CD14-positive monocyte (primary cell): ENCODE measurements at regions not wholly inside any gene's neighbourhood (a gene's known extent, or its start where the extent isn't known, plus 50 kb on each side); places are given as distances from the start of the nearest gene placed in this dataset.

Experiments used
- DNase-seq, 3 donors: peaks; one replicate each; pipeline ENCODE4 v3.0.0-alpha.2; 2011 to 2022
- H2AFZ ChIP-seq: 2 replicates; pipeline ENCODE4 v1.6.0; 2012; ENCODE audit warnings: mild to moderate bottlenecking, low read depth, low read length, inconsistent platforms; ENCODE audit not compliant: insufficient read depth, poor library complexity, severe bottlenecking
- H3K27ac ChIP-seq, 2 donors: 1 replicate in 1 of 2; 2 replicates in 1 of 2; pipeline ENCODE4 v1.5.1; 2012 to 2013; ENCODE audit warnings: low read length in 2 of 2, control low read depth in 1 of 2, inconsistent platforms in 1 of 2, low read depth in 1 of 2, mild to moderate bottlenecking in 1 of 2
- H3K27me3 ChIP-seq, 2 donors: one replicate each; pipeline versions ENCODE4 v1.6.0 to v1.6.1; 2011 to 2013; ENCODE audit warnings: low read length in 2 of 2; ENCODE audit not compliant: control insufficient read depth in 2 of 2, insufficient read depth in 2 of 2
- H3K36me3 ChIP-seq, 2 donors: replicated peaks in 1 of 2; 1 replicate in 1 of 2; 2 replicates in 1 of 2; pipeline versions ENCODE4 v1.5.1 to v1.6.1; 2012 to 2013; ENCODE audit warnings: low read length in 2 of 2, control low read depth in 1 of 2, inconsistent platforms in 1 of 2, mild to moderate bottlenecking in 1 of 2; ENCODE audit not compliant: insufficient read depth in 2 of 2, control insufficient read depth in 1 of 2
- H3K4me1 ChIP-seq, 2 donors: 1 replicate in 1 of 2; 2 replicates in 1 of 2; pipeline versions ENCODE4 v1.5.1 to v1.6.1; 2012 to 2013; ENCODE audit warnings: low read length in 2 of 2, control low read depth in 1 of 2, inconsistent platforms in 1 of 2, mild to moderate bottlenecking in 1 of 2, moderate library complexity in 1 of 2; ENCODE audit not compliant: insufficient read depth in 2 of 2, control insufficient read depth in 1 of 2
- H3K4me2 ChIP-seq: replicated peaks from 2 replicates; pipeline ENCODE3; 2012; ENCODE audit warnings: low read length, moderate library complexity, mild to moderate bottlenecking; ENCODE audit not compliant: poor library complexity, severe bottlenecking; ENCODE audit errors: extremely low read depth
- H3K4me3 ChIP-seq, 3 experiments: fragments of 200-600 bp in 1 of 3; sonication (generic) in 1 of 3; replicated peaks in 1 of 3; 1 replicate in 2 of 3; 2 replicates in 1 of 3; pipeline ENCODE4 v1.5.1; 2011 to 2013; ENCODE audit warnings: low read length in 3 of 3, mild to moderate bottlenecking in 3 of 3, control low read depth in 2 of 3, low read depth in 2 of 3, inconsistent platforms in 1 of 3, moderate library complexity in 1 of 3
- H3K79me2 ChIP-seq: 2 replicates; pipeline ENCODE4 v1.6.0; 2012; ENCODE audit warnings: mild to moderate bottlenecking, control low read depth, inconsistent platforms, low read length, moderate library complexity; ENCODE audit not compliant: insufficient read depth
- H3K9ac ChIP-seq: 2 replicates; pipeline ENCODE4 v1.6.0; 2017; ENCODE audit warnings: low read length, mild to moderate bottlenecking; ENCODE audit not compliant: insufficient read depth, poor library complexity, severe bottlenecking
- H3K9me3 ChIP-seq, 2 donors: replicated peaks in 1 of 2; 1 replicate in 1 of 2; 2 replicates in 1 of 2; pipeline versions ENCODE4 v1.5.1 to v1.6.1; 2012 to 2013; ENCODE audit warnings: low read length in 2 of 2, control low read depth in 1 of 2; ENCODE audit not compliant: control insufficient read depth in 1 of 2, insufficient read depth in 1 of 2
- H4K20me1 ChIP-seq: 2 replicates; pipeline ENCODE4 v1.6.0; 2012; ENCODE audit warnings: mild to moderate bottlenecking, low read length, control low read depth, moderate library complexity; ENCODE audit not compliant: insufficient read depth
- H3K27ac Mint-ChIP-seq, 7 donors: one replicate each; pipeline ENCODE4 v1.8.0; 2020; ENCODE audit warnings: mild to moderate bottlenecking in 7 of 7, mixed read lengths in 7 of 7, moderate library complexity in 6 of 7, inconsistent platforms in 2 of 7
- H3K27me3 Mint-ChIP-seq, 3 donors: one replicate each; pipeline ENCODE4 v1.8.0; 2021 to 2022; ENCODE audit warnings: low read depth in 3 of 3, mild to moderate bottlenecking in 3 of 3, mixed read lengths in 3 of 3, moderate library complexity in 3 of 3, inconsistent platforms in 1 of 3
- H3K36me3 Mint-ChIP-seq, 2 donors: one replicate each; pipeline ENCODE4 v1.8.0; 2020; ENCODE audit warnings: mixed read lengths in 2 of 2, inconsistent platforms in 1 of 2, mild to moderate bottlenecking in 1 of 2
- H3K4me1 Mint-ChIP-seq: one replicate; pipeline ENCODE4 v1.8.0; 2020; ENCODE audit warnings: mild to moderate bottlenecking, mixed read lengths
- H3K4me3 Mint-ChIP-seq, 2 donors: one replicate each; pipeline ENCODE4 v1.8.0; 2020; ENCODE audit warnings: mild to moderate bottlenecking in 2 of 2, mixed read lengths in 2 of 2, moderate library complexity in 1 of 2
- H3K9me3 Mint-ChIP-seq, 7 donors: one replicate each; pipeline ENCODE4 v1.8.0; 2020 to 2022; ENCODE audit warnings: mixed read lengths in 7 of 7, mild to moderate bottlenecking in 6 of 7, moderate library complexity in 6 of 7, inconsistent platforms in 2 of 7
- WGBS: methylation state at CpG from one replicate; pipeline ENCODE4 v1.1.5; 2013; ENCODE audit warnings: missing lambda C conversion rate; ENCODE audit not compliant: insufficient coverage; 5-methylcytosine and 5-hydroxymethylcytosine counted together
- intact Hi-C, 2 donors: fragments of 100-400 bp; cut with micrococcal nuclease; formaldehyde crosslinking; loops; one replicate each; pipeline versions ENCODE4 v1.15.0 to v1.15.1; 2023
- TF ChIP-seq, protein P1 (sequence below): fragments of 200-600 bp; IDR thresholded peaks from one replicate; pipeline ENCODE4 v1.8.0; 2022; ENCODE audit warnings: antibody characterized with exemption, mild to moderate bottlenecking

DNA sequence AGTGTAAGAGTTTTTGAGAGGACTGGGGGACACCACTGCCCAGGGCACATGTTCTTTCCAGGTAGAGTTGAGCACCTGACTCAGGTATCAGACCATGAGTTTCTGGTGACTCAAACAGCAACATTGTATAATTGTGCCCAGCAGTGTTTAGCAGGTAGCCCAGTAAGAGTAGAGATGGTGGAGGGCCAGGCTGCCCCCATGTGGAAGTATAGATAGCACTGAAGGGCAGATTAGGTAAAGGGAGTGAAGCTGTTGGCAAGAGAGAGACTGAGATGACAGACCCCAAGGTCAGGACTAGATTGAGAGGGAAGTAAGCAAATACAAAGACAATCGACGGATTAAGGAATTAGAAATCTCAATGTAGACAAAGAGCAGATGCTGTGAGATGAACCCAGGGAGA is 74.6 kb downstream of the TRIM42 start:
- Histone ChIP-seq H3K9ac (no peak overlapping the region), H3K9me3 (no peaks in the 10 kb centered on the region), H3K4me3 (no peak overlapping the region), H3K4me2 (no peak overlapping the region), H3K4me1 (no peaks in the 10 kb centered on the region), H3K79me2 (no peaks in the 10 kb centered on the region), H3K27ac (no peak overlapping the region), H4K20me1 (no peaks in the 10 kb centered on the region), H3K27me3 (peaks cover 0 to 3% of the 10 kb centered on the region in 2 donors), H3K36me3 (no peaks in the 10 kb centered on the region), H2AFZ (no peak overlapping the region)
- Mint-ChIP-seq H3K36me3 (no peaks in the 10 kb centered on the region), H3K27me3 (peaks cover 2 to 13% (median 6%) of the 10 kb centered on the region in 3 donors), H3K4me3 (no peak overlapping the region), H3K27ac (no peak overlapping the region), H3K4me1 (peaks cover 8% of the 10 kb centered on the region), H3K9me3 (peaks cover 0 to 1% (median 0%) of the 10 kb centered on the region in 7 donors)
- WGBS, result 100% methylated on average over 2 of the region's 2 CpGs
- intact Hi-C loops, result no loop called here
- TF ChIP-seq, protein P1, sequence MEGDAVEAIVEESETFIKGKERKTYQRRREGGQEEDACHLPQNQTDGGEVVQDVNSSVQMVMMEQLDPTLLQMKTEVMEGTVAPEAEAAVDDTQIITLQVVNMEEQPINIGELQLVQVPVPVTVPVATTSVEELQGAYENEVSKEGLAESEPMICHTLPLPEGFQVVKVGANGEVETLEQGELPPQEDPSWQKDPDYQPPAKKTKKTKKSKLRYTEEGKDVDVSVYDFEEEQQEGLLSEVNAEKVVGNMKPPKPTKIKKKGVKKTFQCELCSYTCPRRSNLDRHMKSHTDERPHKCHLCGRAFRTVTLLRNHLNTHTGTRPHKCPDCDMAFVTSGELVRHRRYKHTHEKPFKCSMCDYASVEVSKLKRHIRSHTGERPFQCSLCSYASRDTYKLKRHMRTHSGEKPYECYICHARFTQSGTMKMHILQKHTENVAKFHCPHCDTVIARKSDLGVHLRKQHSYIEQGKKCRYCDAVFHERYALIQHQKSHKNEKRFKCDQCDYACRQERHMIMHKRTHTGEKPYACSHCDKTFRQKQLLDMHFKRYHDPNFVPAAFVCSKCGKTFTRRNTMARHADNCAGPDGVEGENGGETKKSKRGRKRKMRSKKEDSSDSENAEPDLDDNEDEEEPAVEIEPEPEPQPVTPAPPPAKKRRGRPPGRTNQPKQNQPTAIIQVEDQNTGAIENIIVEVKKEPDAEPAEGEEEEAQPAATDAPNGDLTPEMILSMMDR, result no peak
- DNase-seq, result no peak

DNA sequence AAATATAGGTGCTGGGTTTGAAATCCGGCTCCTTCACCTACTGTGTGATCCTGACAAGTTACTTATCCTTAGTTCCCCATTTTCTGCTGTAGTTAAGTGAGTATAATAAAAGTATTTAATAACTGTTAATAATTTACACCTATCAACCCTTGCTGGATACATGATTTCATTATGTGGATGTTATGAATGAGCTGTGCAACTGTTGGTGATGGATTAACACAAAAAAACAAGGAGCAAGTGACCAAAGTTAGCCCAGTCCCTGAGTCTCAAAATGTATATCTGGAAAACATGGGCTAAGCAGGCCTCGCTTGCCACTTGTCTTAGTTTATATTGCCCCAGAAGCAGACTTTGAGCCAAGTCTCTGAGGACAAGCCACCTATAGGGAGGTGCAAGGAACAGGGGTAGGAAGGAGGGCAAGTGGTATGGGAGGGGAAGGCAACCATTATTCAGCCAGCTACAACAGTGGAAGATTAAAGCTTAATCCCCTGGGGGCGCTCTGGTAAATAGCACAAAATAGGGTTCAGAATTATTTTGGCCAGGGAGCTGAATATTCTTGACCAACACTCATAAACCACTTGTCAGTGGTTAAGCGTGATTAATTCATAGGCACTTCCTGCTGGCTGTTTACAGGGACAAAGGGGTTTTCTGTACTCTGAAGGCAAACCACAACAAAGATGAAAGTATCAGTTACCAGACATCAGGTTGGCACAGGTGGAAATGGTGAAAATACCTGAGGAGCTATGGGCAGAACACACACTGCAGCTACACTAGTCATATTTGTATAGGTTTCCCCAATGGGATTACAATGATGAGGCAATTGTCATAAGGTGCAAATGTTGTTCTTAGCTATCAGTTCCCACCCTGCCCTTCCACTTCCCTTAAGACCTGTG is 76.2 kb downstream of the TRIM42 start:
- H3K4me1 Mint-ChIP-seq, result peaks cover 11% of the 10 kb centered on the region
- Histone ChIP-seq H3K27me3 (peaks cover 0 to 3% of the 10 kb centered on the region in 2 donors), H3K36me3 (no peaks in the 10 kb centered on the region), H3K9me3 (no peaks in the 10 kb centered on the region), H3K9ac (no peak overlapping the region), H3K79me2 (no peaks in the 10 kb centered on the region), H2AFZ (no peak overlapping the region), H4K20me1 (no peaks in the 10 kb centered on the region), H3K4me3 (no peak overlapping the region), H3K4me1 (no peaks in the 10 kb centered on the region), H3K4me2 (no peak overlapping the region), H3K27ac (no peak overlapping the region)
- no peak overlapping the region for H3K27ac Mint-ChIP-seq
- TF ChIP-seq, protein P1, result no peak
- H3K36me3 Mint-ChIP-seq, result no peaks in the 10 kb centered on the region
- peaks cover 2 to 11% (median 6%) of the 10 kb centered on the region in 3 donors for H3K27me3 Mint-ChIP-seq
- no peak overlapping the region for H3K4me3 Mint-ChIP-seq
- no peak for DNase-seq
- peaks cover 0 to 2% (median 0%) of the 10 kb centered on the region in 7 donors for H3K9me3 Mint-ChIP-seq
- 92% methylated on average over 2 of the region's 4 CpGs for WGBS
- intact Hi-C loops, result no loop called here
